HepG2 (cell line): ENCODE measurements at regions not wholly inside any gene's neighbourhood (a gene's known extent, or its start where the extent isn't known, plus 50 kb on each side); places are given as distances from the start of the nearest gene placed in this dataset.

Experiments
- ATAC-seq: fragments of 200-7000 bp; cut with Tn5 transposase; 3 replicates; pipeline ENCODE4 v1.9.1; 2020; ENCODE audit warnings: mild to moderate bottlenecking, moderate library complexity
- BruUV-seq: library from RNA; stranded (reverse); fragments of 400-500 nt; replicated peaks from 2 replicates; lab custom pipeline; 2021; lab: Mats Ljungman, UMichigan
- CTCF ChIA-PET: fragments of 300-600 bp; formaldehyde crosslinking; extraction: SDS; loops from one replicate; lab custom pipeline; 2021; ENCODE audit warnings: low total read pairs, inconsistent platforms, low intra/inter-chr PET ratio; lab: Yijun Ruan, JAX
- POLR2A ChIA-PET: fragments of 350-600 bp; sonication (Branson Sonifier 250); formaldehyde crosslinking; loops from one replicate; lab custom pipeline; 2020; ENCODE audit warnings: antibody characterized with exemption, inconsistent platforms; lab: Yijun Ruan, JAX
- DNase-seq: peaks from one replicate; pipeline ENCODE4 v3.0.0-alpha.2; 2015; ENCODE audit warnings: low spot score
- FAIRE-seq: peaks from 3 replicates; lab custom pipeline; 2011; peaks lifted over from hg19 to GRCh38; lab: Jason Lieb, UNC
- H2AFZ ChIP-seq: one replicate; pipeline ENCODE4 v1.6.1; 2011; ENCODE audit warnings: low read length, inconsistent platforms
- H3K27ac ChIP-seq: fragments of 300-600 bp; 3 replicates; pipeline ENCODE4 v1.8.0; 2011; ENCODE audit warnings: mixed run types, mild to moderate bottlenecking, mixed read lengths, low read length, inconsistent platforms; ENCODE audit not compliant: insufficient read depth; ENCODE audit errors: extremely low read length
- H3K27me3 ChIP-seq, 2 experiments: fragments of 200-600 bp in 1 of 2; 2 replicates in 1 of 2; 3 replicates in 1 of 2; pipeline versions ENCODE4 v1.6.0 to v1.8.0; 2011; ENCODE audit warnings: low read length in 2 of 2, mild to moderate bottlenecking in 2 of 2, moderate library complexity in 2 of 2, inconsistent platforms in 1 of 2; ENCODE audit not compliant: insufficient read depth in 2 of 2, control insufficient read depth in 1 of 2
- H3K36me3 ChIP-seq, 2 experiments: fragments of 200-600 bp in 1 of 2; replicated peaks in 1 of 2; 2 replicates in 1 of 2; 3 replicates in 1 of 2; pipeline versions ENCODE4 v1.5.1 to v1.8.0; 2011; ENCODE audit warnings: low read length in 2 of 2, inconsistent platforms in 1 of 2; ENCODE audit not compliant: insufficient read depth in 2 of 2, control insufficient read depth in 1 of 2
- H3K4me1 ChIP-seq: 2 replicates; pipeline ENCODE4 v1.5.1; 2012; ENCODE audit warnings: low read length, inconsistent platforms; ENCODE audit not compliant: insufficient read depth
- H3K4me2 ChIP-seq: 2 replicates; pipeline ENCODE4 v1.6.0; 2011; ENCODE audit warnings: low read depth, low read length, inconsistent platforms
- H3K4me3 ChIP-seq, 3 experiments: fragments of 200-600 bp in 1 of 3; sonication (generic), shearing (Covaris generic) in 1 of 3; replicated peaks in 1 of 3; 2 replicates each; pipeline ENCODE4 v1.5.1; 2011 to 2016; ENCODE audit warnings: low read length in 3 of 3, inconsistent platforms in 2 of 3, low read depth in 2 of 3, mild to moderate bottlenecking in 2 of 3, control low read depth in 1 of 3, mixed read lengths in 1 of 3; ENCODE audit not compliant: insufficient read depth in 1 of 3
- H3K79me2 ChIP-seq: one replicate; pipeline ENCODE4 v1.6.1; 2011; ENCODE audit warnings: low read length, inconsistent platforms; ENCODE audit not compliant: insufficient read depth
- H3K9ac ChIP-seq: 2 replicates; pipeline ENCODE4 v1.6.0; 2011; ENCODE audit warnings: mild to moderate bottlenecking, low read depth, low read length, inconsistent platforms; ENCODE audit not compliant: insufficient read depth
- H3K9me3 ChIP-seq: 2 replicates; pipeline ENCODE4 v1.5.1; 2012; ENCODE audit warnings: mild to moderate bottlenecking, low read length
- H4K20me1 ChIP-seq: 2 replicates; pipeline ENCODE4 v1.6.0; 2011; ENCODE audit warnings: inconsistent platforms, mild to moderate bottlenecking, low read length, moderate library complexity; ENCODE audit not compliant: insufficient read depth
- CREB1 ChIP-seq, 2 experiments: fragments of 450-650 bp in 1 of 2; IDR thresholded peaks; 2 replicates each; pipeline ENCODE4 v1.6.1; 2016 to 2017; ENCODE audit warnings: control low read depth in 1 of 2, mild to moderate bottlenecking in 1 of 2, missing compliant biosample characterization in 1 of 2, missing genetic modification characterization in 1 of 2
- IKZF4 ChIP-seq: sonication (generic); formaldehyde crosslinking; IDR thresholded peaks from 2 replicates; pipeline ENCODE4 v1.5.1; 2020; ENCODE audit warnings: borderline replicate concordance, mild to moderate bottlenecking, low read depth, missing genetic modification reagents; ENCODE audit errors: not compliant biosample characterization
- MAFF ChIP-seq: IDR thresholded peaks from 2 replicates; pipeline ENCODE4 v1.6.1; 2011; ENCODE audit warnings: low read depth, low read length, improper control_type of control experiment
- MAFK ChIP-seq, 2 experiments: IDR thresholded peaks in 1 of 2; conservative IDR thresholded peaks in 1 of 2; 2 replicates each; pipeline ENCODE4 v1.6.1; 2011; ENCODE audit warnings: improper control_type of control experiment in 2 of 2, low read length in 2 of 2
- NAIF1 ChIP-seq: sonication (generic); formaldehyde crosslinking; IDR thresholded peaks from 2 replicates; pipeline ENCODE4 v1.5.0; 2020; ENCODE audit warnings: mild to moderate bottlenecking, missing genetic modification reagents, borderline replicate concordance
- NFE2L2 ChIP-seq: fragments of 150-350 bp; IDR thresholded peaks from 2 replicates; pipeline ENCODE4 v1.6.1; 2014; ENCODE audit warnings: low read length
- NFKBIZ ChIP-seq: IDR thresholded peaks from 2 replicates; pipeline ENCODE4 v1.6.1; 2018; ENCODE audit warnings: missing genetic modification reagents, missing compliant biosample characterization
- WGBS: methylation state at CpG from one replicate; pipeline ENCODE4 v1.1.6; 2017; ENCODE audit warnings: low lambda C conversion rate; 5-methylcytosine and 5-hydroxymethylcytosine counted together
- in situ Hi-C: cut with HindIII; loops from 2 replicates; pipeline ENCODE4 v1.10.0; 2017; ENCODE audit warnings: low pct_unique_long_range_greater_than_20kb; ENCODE audit not compliant: extremely low pct_ligation_motif_present
- intact Hi-C: fragments of 100-400 bp; cut with micrococcal nuclease; formaldehyde crosslinking; loops from one replicate; pipeline ENCODE4 v1.10.0; 2022; ENCODE audit not compliant: unreplicated experiment
- TF ChIP-seq, protein P1 (sequence below): sonication (generic); formaldehyde crosslinking; IDR thresholded peaks from 2 replicates; pipeline ENCODE4 v1.5.0; 2020; ENCODE audit warnings: mild to moderate bottlenecking, missing genetic modification reagents, borderline replicate concordance

DNA sequence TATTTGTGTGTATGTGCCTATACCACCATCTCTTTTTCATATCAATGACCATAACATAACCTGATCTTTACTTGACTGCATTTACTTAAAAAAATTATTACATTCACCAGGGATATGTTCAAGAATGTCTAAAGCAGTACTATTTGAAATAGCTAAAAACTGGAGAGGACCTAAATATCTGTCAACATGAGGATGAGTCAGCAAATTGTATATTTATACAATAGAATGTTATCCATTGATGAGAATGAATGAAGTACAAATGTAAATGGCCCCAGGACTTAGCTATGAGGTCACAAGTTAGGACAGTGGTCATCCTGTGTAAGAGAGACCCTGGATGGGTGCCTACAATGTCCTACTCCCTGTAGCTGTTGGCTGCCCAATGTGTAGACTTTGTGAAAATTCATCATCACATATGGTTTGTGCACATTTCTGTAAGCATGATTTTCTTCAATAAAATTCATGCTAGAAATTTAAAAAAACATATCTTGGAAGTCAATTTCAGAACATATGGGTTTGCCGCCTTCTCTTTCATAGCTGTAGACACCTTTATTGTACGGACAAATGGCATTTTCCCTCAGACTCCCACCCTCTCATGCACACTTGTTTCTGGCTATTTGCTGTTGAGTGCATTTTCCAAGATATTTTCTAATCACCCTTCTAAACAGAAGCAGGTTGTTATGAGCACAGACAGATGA lies 202.4 kb downstream of the CDH26 start:
- H2AFZ ChIP-seq = no peak overlapping the region
- intact Hi-C loops (no loop called here), in situ Hi-C loops (no loop called here)
- no peak overlapping the region for H3K4me3 ChIP-seq
- no peaks in the 10 kb centered on the region for H4K20me1 ChIP-seq
- no peak overlapping the region for H3K4me2 ChIP-seq
- no peak overlapping the region for H3K9ac ChIP-seq
- ATAC-seq = no peak
- DNase-seq = no peak
- H3K27me3 ChIP-seq = no peaks in the 10 kb centered on the region
- H3K79me2 ChIP-seq = no peaks in the 10 kb centered on the region
- 38% methylated on average over 2 of the region's 2 CpGs for WGBS
- TF ChIP-seq IKZF4 (CRISPR knock-in tag) (no peak), MAFF (peak; percentile 78), NAIF1 (no peak), CREB1 (IDR thresholded peaks at IDR 0.05) (peak; percentile 33; the same call in 1 of the 2 replicates), CREB1 (CRISPR knock-in tag; IDR thresholded peaks at IDR 0.05) (no peak), MAFK (conservative IDR thresholded peaks at IDR 0.05 in 1 of 2, IDR thresholded peaks at IDR 0.05 in 1 of 2; ENCODE audit: low read length in 2 of 2) (peak; percentile 85 to 91), NFE2L2 (peak; percentile 94)
- TF ChIP-seq, all 625 proteins: peak for 4
- Histone ChIP-seq H3K4me1 (no peaks in the 10 kb centered on the region), H3K27ac (no peak overlapping the region), H3K9me3 (peaks cover 30% of the 10 kb centered on the region), H3K36me3 (no peaks in the 10 kb centered on the region)
- no TSS peak for BruUV-seq
- POLR2A ChIA-PET = no interaction called here
- FAIRE-seq = no peak
- CTCF ChIA-PET = no interaction called here

DNA sequence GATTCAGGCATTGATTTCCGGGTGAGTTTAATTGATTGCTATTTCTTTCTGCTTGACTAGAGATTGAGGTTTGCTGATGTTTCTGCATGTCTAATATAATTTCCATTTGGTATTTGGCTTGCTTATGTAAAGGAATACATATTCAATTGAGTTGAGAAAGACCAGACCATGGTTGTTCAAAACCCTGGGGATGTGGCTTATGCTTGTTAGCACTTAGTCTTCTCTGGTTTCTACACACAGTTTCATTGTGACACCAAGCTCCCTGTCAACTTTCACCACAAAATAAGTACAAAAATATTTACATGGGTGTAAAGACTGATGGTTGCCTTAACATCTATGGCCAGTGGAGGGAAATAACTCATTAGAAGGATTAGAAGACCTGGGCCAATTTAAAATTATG lies 209.6 kb downstream of the CDH26 start:
- in situ Hi-C loops = no loop called here
- H3K9ac ChIP-seq = no peak overlapping the region
- CTCF ChIA-PET = no interaction called here
- H3K4me3 ChIP-seq = no peak overlapping the region
- no peaks in the 10 kb centered on the region for H4K20me1 ChIP-seq
- no peaks in the 10 kb centered on the region for H3K36me3 ChIP-seq
- H3K79me2 ChIP-seq = no peaks in the 10 kb centered on the region
- BruUV-seq = no TSS peak
- H3K9me3 ChIP-seq = peaks cover 17% of the 10 kb centered on the region; the same call in 1 of the 2 replicates
- DNase-seq (no peak), ATAC-seq (no peak), FAIRE-seq (no peak)
- TF ChIP-seq, protein P1, sequence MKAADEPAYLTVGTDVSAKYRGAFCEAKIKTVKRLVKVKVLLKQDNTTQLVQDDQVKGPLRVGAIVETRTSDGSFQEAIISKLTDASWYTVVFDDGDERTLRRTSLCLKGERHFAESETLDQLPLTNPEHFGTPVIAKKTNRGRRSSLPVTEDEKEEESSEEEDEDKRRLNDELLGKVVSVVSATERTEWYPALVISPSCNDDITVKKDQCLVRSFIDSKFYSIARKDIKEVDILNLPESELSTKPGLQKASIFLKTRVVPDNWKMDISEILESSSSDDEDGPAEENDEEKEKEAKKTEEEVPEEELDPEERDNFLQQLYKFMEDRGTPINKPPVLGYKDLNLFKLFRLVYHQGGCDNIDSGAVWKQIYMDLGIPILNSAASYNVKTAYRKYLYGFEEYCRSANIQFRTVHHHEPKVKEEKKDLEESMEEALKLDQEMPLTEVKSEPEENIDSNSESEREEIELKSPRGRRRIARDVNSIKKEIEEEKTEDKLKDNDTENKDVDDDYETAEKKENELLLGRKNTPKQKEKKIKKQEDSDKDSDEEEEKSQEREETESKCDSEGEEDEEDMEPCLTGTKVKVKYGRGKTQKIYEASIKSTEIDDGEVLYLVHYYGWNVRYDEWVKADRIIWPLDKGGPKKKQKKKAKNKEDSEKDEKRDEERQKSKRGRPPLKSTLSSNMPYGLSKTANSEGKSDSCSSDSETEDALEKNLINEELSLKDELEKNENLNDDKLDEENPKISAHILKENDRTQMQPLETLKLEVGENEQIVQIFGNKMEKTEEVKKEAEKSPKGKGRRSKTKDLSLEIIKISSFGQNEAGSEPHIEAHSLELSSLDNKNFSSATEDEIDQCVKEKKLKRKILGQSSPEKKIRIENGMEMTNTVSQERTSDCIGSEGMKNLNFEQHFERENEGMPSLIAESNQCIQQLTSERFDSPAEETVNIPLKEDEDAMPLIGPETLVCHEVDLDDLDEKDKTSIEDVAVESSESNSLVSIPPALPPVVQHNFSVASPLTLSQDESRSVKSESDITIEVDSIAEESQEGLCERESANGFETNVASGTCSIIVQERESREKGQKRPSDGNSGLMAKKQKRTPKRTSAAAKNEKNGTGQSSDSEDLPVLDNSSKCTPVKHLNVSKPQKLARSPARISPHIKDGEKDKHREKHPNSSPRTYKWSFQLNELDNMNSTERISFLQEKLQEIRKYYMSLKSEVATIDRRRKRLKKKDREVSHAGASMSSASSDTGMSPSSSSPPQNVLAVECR (CRISPR knock-in tag) = no peak
- no peak for TF ChIP-seq NFKBIZ (CRISPR knock-in tag)
- H3K27ac ChIP-seq = no peak overlapping the region
- no peaks in the 10 kb centered on the region for H3K27me3 ChIP-seq
- H3K4me2 ChIP-seq = no peak overlapping the region
- H3K4me1 ChIP-seq = no peaks in the 10 kb centered on the region
- POLR2A ChIA-PET = no interaction called here
- WGBS = 2% methylated on average over 1 of the region's 1 CpG
- intact Hi-C loops = no loop called here
- H2AFZ ChIP-seq = no peak overlapping the region
